HepG2 (cell line): ENCODE measurements at regions not wholly inside any gene's neighbourhood (a gene's known extent, or its start where the extent isn't known, plus 50 kb on each side); places are given as distances from the start of the nearest gene placed in this dataset.

Experiments used
- DPF2 ChIP-seq: sonication (generic); formaldehyde crosslinking; IDR thresholded peaks from 2 replicates; pipeline ENCODE4 v1.4.0; 2020; ENCODE audit warnings: mild to moderate bottlenecking, low read depth, missing genetic modification reagents, borderline replicate concordance
- PBX3 ChIP-seq: sonication (generic); formaldehyde crosslinking; IDR thresholded peaks from 2 replicates; pipeline ENCODE4 v1.8.1; 2023; ENCODE audit warnings: missing genetic modification reagents, inconsistent platforms, borderline replicate concordance
- RBM39 ChIP-seq: fragments of 200-400 bp; formaldehyde crosslinking; IDR thresholded peaks from one replicate; pipeline ENCODE4 v1.6.1; 2018; ENCODE audit warnings: antibody characterized with exemption, mild to moderate bottlenecking, low read depth, low read length; ENCODE audit not compliant: poor library complexity, severe bottlenecking
- STAT6 ChIP-seq: sonication (generic); formaldehyde crosslinking; IDR thresholded peaks from 2 replicates; pipeline ENCODE4 v1.4.0; 2020; ENCODE audit warnings: missing genetic modification reagents, mild to moderate bottlenecking, borderline replicate concordance
- ZBTB20 ChIP-seq: sonication (generic); formaldehyde crosslinking; IDR thresholded peaks from 2 replicates; pipeline ENCODE4 v1.8.1; 2023; ENCODE audit warnings: missing genetic modification reagents, low read depth, mild to moderate bottlenecking, borderline replicate concordance
- ZFP36 ChIP-seq: fragments of 150-350 bp; IDR thresholded peaks from 2 replicates; pipeline ENCODE4 v1.6.1; 2018; ENCODE audit warnings: borderline replicate concordance, low read length, low read depth; ENCODE audit not compliant: partially characterized antibody
- ZNF235 ChIP-seq: sonication (generic); formaldehyde crosslinking; IDR thresholded peaks from 2 replicates; pipeline ENCODE4 v1.8.1; 2023; ENCODE audit warnings: mild to moderate bottlenecking, missing genetic modification reagents, borderline replicate concordance
- ZNF607 ChIP-seq: sonication (generic); formaldehyde crosslinking; IDR thresholded peaks from 2 replicates; pipeline ENCODE4 v1.5.1; 2020; ENCODE audit warnings: missing genetic modification reagents, mild to moderate bottlenecking, borderline replicate concordance
- ZNF678 ChIP-seq: sonication (generic); formaldehyde crosslinking; IDR thresholded peaks from 2 replicates; pipeline ENCODE4 v1.4.0; 2020; ENCODE audit warnings: mild to moderate bottlenecking, missing genetic modification reagents

- no peak for TF ChIP-seq PBX3 (CRISPR knock-in tag)
- no peak for TF ChIP-seq RBM39
- TF ChIP-seq ZNF235 (CRISPR knock-in tag): no peak
- TF ChIP-seq ZNF678 (CRISPR knock-in tag): no peak
- no peak for TF ChIP-seq STAT6 (CRISPR knock-in tag)
- no peak for TF ChIP-seq ZNF607 (CRISPR knock-in tag)
- no peak for TF ChIP-seq DPF2
- TF ChIP-seq ZFP36: no peak
- TF ChIP-seq ZBTB20 (CRISPR knock-in tag): no peak
Measured at GRCh38 chr2:147684903-147685302, 159.9 kb upstream of the ACVR2A start.
